D341Med (cell line): ENCODE measurements at regions not wholly inside any gene's neighbourhood (a gene's known extent, or its start where the extent isn't known, plus 50 kb on each side); places are given as distances from the start of the nearest gene placed in this dataset.

Experiments
- DNase-seq: peaks from one replicate; pipeline ENCODE4 v3.0.0; 2012; ENCODE audit warnings: low spot score

DNA sequence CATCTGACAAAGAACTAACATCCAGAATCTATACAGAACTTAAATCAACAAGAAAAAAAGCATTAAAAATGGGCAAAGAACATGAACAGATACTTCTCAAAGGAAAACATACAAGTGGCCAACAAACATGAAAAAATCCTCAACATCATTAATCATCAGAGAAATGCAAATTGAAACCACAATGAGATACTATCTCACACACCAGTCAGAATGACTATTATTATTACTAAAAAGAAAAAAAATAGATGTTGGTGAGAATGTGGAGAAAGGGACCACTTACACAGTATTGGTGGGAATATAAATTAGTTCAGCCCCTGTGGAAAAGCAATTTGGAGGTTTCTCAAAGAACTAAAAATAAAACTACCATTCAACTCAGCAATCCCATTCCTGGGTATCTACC is 89.1 kb upstream of the ADO start:
- no peak for DNase-seq

DNA sequence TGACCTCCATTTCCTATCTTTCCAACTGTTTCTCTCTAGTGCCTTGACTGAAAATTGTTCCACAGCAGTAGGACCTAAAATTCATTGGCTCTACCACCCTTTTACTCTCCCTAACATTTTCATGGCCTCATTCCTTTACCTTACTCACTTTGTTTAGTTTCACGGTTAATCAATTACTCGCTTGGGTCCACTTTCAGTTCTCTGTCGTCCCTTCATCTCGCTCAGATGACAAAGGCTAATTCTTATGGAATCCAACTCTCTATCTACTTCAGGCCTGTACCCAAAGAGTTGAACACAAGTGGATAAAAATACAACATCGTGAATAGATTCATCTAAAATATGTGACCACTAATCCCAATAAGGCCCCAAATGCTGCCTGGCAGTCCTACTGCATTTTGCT is 85.9 kb upstream of the ADO start:
- no peak for DNase-seq

DNA sequence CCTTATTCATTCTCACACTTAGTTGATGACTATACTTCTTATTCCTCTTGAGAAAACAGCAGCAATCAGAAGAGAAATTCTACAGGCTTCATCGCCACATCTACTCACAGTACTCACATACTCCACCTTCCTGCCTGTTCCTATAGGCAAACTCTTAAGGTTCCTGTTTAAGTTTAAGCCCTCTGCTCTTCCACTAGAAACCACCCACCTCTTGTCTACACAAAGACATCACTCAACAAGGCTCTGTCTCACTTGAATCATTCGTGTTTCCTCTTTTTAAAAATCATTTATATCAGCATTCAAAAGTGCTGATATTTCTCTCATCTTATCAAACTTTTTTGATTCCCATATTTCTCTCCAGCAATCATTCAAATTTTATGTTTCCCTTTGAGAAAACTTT is 85.5 kb upstream of the ADO start:
- DNase-seq = no peak

DNA sequence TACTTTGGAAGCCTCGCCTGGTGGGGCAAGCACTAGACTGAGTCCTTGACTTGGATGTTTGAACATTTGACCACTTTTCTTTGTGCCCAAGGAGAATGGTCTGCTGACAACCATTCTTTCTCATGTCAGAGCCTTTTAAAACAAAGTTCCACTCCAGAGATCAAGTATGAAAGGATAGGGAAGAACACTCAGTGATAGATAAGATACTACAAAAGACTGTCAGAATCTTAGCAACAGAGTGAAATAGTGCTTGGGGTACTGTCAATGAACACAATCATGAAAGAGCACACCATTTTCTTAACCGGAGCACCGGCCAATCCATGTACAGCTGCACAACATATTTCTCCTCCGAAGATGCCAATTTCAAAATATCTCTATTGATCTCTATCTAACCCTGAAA is 82.8 kb upstream of the ADO start:
- no peak for DNase-seq

DNA sequence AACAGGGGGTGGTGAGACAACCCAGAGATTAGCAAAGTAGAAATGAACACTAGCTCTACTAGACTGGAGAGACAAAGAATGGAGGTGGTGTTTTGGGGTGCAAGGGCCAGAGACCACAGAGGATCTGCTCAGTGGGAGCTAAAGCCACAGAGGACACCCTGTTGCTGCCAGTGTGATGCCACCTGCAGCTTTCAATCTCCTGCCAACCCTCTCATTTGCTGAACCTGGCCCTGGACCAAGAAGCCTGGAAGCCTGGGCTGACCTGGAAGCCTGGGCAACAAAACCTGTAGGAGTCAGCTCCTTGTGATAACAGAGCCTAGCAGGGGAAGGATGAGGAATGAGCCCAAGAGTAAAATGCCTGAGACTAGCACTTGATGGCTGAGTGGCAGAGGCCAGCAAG is 81.1 kb upstream of the ADO start:
- no peak for DNase-seq

DNA sequence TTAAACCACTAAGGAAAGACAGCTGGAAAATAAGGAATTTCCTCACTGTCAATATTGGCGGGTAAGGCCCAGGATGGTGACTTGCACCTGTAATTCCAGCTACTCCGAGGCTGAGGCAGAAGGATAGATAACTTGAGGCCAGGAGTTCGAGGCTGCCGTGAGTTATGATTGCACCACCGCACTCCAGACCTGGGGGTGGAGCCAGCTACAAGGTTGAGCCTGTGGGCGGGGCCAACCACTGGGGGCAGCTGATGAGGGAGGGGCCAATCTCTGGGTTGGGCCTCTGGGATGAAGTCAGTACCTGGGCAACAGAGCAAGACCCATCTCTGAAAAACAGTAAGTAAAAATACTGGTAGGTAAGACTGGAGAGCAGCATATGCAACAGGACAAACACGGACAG is 80.1 kb upstream of the ADO start:
- DNase-seq = no peak

DNA sequence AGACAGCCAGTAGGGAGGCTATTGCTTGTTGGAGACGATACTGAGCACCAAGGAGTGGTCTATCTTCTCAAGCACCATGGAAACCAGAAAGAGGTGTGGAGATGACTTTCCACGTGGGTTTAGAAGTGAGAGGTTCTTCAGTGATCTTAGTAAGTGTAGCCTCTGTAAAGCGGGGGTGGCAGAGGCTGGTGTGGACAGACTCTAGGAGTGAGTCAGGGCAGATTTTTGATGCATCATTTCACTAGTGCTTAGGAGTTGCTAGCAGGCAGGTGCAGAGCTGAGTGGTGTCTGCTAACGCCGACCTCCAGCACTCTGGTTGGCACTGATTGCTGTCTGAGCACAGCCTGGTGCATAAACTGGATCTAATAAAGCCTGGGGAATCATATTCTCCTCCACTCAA is 78.4 kb upstream of the ADO start:
- DNase-seq = no peak

DNA sequence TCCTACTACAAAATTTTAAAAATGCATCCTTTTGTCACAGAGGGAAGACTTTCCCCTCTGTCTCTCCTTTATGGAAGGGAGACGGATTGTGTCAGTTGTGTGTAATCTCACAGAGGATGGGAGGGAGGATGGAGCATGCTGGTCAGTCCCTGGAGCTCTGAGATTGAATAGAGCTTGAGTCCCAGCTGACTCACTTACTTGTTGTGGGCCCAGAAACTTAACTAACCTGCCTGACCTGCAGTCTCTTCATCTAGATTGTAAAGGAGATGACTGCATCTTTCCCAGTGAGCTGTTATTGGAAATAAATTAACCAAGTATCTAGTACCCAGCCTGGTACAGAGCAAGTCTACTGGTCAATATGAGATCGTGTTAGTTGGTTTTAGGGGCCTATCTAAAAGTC is 77.9 kb upstream of the ADO start:
- DNase-seq = no peak

DNA sequence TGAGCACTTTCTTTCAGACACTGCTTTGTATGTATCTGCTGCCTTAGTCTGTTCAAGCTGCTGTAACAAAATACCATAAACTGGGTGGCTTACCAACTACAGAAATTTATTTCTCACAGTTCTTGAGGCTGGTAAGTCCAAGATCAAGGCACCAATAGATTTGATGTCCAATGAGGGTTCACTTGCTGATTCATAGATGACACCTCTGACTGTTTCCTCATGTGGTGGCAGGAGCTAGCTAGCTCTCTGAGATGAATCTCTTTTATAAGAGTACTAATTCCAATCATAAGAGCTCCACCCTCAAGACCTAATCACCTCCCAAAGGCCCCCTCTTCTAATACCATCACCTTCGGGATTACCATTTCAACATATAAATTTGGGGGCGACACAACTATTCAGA is 76.6 kb upstream of the ADO start:
- DNase-seq = no peak

DNA sequence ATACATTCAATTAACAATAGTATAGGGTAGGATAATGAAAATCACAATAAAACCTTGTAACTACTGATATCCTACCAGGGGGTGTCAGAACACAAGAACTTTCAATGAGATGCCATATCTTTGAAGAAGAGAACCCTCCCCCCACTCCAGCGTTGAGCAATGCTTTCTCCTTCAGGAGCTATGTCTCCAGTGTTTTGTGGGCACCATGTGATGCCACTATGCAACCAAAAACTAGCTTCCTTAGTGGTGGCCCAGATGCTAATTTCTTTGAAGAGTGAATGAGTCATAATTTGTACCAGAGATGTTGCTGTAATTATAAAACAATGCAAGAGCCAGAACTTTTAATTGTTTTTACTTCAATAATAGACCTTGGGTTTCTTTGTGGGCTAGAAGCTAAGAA is 76.0 kb upstream of the ADO start:
- DNase-seq = no peak

DNA sequence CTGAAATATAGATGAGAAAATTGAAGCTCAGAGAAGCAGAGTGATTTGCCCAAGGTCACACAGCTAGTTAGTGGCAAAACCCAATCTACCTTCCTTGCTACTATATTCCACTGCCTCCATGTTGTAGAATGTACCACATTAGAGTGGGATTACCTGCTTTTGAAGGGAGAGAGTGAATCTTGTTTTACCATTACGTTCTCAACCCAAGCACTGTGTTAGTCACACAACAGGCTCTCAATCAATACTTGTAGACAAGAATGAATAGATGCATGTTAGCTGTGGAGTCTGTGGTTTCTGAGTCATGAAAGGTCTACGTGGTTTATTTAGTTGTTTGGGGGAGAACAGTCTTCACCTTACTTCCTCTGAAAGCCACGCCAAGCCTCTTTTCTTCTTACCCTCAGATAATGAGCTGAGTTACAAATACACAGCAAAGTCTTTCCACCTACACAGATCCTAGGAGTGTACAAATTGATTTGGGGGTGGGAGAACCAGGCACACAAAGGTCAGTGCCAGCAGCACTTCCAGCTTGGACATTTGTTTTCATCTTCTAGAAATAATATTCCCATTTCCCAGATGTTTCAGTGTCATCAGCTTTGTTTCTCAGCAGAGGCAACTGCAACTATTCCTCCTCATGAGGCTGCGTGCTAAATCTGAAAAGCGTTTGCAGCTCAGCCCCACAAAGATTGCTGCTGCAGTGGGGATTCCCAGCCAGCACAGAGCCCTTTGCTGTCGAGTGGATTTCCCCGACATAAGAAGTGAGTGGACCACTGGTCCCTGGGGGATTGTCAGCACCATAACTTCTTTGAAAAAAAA is 71.5 kb upstream of the ADO start:
- DNase-seq = no peak

DNA sequence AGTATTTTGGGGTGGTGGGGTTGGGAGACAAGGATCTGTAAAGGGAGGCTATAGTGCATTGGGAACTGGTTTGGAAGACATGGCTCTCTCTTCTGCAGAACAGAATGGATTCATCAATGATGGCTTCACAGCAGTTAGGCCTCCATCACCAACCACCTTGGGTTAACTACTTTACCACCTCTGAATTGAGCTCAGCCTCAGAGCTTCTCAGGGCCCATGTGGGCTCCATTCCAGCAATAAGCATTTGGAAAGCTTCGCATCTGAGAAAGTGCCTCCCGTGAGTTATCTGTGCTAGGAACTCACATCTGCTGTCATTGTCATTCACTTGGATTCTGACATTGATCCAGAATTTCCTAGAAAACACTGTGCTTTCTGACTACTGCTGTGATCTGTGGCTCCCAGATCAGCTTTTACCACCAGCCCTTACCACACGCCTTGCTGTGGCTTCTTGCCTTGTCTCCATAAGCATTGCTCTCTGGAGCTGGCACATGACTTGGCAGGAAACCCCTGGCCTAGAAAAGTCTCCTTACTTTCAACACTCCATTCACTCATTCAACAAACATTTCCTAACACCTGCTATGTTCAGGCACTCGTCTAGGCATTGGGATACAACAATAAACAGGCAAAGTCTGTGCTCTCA is 70.7 kb upstream of the ADO start:
- no peak for DNase-seq

DNA sequence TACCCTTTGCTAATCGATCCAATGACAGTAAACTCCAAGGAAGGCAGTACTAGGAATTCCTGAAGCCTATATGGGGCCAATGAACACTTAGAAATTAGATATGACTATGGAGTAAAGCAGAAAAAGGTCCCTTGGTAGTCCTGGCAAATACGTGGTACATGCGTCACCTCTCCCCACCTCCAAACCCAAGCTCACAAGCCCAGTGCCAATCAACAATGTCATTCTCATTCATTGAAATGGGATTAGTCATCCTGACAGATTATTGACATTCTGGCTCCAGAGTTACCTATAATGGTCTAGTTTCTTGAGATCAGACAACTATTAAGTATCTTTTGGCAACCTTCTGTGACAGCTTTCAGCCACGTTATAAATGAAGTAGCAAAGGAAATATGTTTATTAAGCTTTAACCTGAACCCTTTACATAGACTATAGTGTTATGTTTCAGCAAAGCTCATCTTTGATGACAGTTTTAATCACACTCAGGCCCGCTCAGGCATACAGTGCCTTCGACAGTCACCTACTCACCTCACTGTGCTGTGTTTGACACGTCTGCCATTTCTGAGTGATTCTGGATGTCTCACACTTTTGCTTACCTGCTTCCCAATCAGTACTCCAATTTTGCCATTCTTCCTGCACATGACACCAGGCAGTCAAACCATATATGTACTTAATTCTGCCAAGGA is 69.6 kb upstream of the ADO start:
- DNase-seq = no peak

DNA sequence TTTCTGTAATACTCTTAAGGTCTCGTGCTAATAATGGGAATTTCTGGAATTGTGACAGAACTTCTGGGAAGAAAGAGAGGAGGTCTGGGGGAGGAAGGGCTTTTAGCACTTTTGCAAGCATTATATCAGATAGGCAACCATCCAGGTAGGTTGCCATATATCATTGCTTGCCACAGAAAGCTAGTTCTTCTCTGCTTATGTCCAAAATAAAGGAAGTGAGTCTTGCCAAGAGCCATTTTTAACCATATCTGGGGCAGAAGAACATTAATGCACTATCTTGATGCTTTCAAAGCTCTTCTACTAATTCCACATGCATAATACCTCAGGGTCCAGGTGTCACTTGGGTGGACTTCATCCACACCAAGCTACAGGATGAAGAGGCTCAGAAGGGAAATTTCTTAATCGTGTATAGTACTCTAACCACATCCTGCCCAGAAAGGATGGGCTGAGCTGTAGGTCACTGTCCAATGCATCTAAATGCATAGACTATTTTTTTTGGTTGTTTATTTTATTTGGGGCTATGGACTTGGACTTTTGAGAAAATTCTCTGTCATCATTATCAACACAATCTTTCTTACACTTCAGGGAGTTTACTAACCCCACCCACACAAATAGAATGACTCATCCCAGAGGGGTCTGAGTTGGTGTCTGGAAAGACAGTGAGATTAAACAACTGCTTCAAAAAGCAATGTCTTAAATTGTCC is 68.9 kb upstream of the ADO start:
- no peak for DNase-seq

DNA sequence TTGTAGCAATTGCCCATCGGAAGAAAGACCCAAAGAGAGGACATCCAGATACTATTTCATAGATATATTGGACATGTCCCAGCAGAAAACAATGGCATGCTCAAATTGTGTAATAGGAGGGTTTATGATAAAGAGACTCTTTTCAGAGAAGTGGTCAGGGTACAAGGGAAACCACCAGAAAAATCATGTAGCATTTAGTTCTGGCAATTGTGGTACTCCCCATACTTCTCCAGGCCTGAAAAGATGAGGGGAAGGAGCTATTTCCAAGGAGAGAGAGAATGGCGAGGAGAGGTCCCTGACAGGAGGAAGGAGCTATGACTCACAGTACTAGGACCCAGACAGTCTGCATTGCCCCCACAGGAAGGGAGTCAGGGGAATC is 68.4 kb upstream of the ADO start:
- no peak for DNase-seq

DNA sequence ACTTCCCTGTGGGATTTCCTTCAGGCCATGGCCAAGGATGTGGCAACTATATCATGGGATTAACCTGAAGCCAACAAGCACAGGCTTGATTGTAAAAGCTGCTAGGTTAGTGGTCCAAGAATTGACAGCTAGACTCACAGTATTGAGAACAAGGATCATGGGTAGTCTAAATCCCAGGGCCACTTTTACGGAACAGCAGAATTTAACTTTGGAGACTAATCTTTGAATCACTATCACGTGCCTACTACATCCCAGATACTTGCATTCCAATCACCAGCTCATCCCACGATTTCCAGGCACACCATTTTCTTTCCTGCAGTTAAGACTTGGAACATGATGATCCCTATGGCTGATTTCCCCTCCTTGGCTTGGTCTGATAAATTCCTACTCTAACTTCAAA is 65.6 kb upstream of the ADO start:
- no peak for DNase-seq

DNA sequence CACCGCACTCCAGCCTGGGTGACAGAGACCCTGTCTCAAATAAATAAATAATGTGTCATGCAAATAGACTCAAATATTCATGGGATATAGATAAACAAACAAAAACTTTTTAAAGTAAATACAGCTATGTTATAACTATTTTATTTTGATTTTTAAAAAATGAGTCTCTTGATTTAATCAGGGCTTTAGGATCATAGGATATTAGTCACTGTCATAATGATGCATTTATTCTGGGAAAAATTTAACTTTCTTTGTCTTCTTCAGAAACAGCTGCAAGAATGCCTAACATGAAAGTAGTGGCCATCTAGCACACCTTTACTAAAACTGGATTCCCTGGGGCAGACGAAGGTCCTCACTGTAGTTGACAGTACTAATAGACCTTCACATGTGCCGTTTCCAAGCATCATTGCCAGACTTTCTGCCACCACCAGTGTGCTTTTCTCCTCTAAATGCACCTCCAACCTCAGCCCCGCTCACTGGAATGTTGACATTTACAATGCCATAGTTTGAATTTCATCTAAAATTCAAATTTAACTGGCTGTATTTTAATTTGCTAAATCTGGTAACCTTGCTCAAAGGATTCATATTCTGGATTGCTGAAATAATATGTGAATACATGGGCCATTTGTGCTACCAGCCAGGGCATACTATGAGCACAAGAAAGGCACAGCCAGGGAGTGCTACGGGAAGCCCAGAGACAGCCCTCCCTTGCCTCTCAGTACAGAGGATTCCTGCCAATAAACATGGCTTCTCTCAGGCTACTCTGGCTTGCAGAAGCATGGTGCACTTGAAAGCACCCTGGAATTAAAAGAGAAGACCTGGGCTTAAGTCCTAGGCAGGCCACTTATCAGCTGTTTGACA is 63.4 kb upstream of the ADO start:
- no peak for DNase-seq

DNA sequence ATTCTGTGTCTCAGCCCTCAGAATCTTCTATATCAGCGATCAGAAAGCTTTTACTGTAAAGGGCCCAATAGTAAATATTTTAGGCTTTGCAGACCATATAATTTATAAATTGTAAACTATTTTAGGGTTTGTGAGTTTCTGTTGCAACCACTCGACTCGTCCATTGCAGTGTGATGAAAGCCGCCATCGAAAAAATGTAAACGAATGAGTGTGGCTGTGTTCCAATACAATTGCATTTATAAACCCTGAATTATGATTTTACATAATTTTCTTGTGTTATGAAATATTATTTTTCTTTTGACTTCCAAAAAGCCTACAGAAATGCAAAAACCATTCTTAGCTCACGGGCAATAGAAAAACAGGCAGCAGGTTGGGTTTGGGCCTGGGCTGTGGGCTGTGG is 62.5 kb upstream of the ADO start:
- DNase-seq = no peak

DNA sequence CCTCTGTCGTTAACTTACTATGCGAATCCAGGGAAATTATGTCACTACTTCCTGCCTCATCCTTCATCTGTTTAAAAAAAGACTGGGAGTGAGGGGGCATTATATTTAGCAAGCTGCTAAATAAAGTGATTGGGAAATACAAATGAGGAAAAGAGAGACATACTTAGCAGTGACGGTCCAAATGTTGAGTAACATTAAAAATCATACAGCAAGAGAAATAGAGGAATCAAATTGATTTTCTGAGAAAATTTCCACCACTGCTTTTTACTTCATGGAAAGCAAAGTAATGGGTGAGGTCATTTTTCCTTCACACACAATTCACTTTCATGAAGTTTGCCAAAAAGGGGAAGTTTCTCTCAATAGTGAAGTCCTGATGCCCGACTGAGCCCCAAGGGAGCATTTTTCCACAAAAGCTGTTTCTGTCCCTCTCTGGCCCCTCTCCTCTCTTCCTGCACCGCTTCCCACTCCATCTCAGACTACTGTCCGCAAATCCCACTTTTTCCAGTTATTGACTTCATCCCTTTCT is 61.9 kb upstream of the ADO start:
- no peak for DNase-seq

DNA sequence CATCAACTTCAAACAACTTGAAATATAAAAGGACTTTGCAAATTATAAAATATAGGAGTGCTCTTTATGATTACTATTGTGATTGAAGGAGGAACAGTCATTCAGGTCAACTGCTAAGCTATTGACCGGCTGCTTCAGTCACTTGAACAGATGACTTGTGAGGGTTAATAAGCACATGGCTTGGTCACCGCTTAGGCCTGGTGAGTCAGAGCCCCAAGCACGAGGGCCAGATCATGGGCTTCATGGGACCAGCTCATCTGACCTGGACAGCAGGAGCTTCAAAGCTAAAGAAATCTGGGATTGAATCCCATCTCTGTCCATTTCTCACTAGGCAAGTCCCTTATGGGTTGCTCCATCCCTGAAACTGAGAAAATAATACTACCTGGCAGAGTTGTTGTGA is 60.4 kb upstream of the ADO start:
- DNase-seq = no peak

DNA sequence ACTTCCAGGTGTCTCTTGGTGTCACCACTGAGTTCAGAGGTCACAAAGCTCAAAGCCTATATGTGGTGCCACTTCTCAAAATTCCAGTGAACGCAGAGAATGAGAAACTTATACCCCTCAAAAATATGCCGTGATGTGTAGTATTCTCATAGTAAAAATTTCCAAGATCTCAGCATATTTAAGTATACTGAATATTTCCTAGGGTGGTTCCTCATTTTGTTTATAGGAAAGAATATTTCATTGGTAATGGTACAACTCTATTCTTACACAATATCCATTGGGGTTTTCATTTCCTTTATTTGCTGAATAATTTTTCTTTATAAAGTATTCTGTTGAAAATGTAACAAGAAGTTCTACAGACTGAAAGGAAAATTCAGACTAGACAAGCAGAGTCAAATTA is 58.9 kb upstream of the ADO start:
- DNase-seq = no peak
